Adipose tissue (tissue), 3 donors: ENCODE measurements at regions not wholly inside any gene's neighbourhood (a gene's known extent, or its start where the extent isn't known, plus 50 kb on each side); places are given as distances from the start of the nearest gene placed in this dataset.

Experiments used
- H3K27ac ChIP-seq: one replicate; pipeline ENCODE4 v1.5.1; 2013; ENCODE audit warnings: low read depth, low read length
- WGBS, 3 donors: extraction: QIAGEN DNeasy Blood & Tissue Kit; methylation state at CpG; one replicate each; pipeline ENCODE4 v1.1.7; 2013; 5-methylcytosine and 5-hydroxymethylcytosine counted together
- donor health status: healthy with polysubstance abuse.
- donor health status: Bipolar disorder and iron deficiency.
- donor health status: healthy.

- 61 to 63% (median 62%) methylated on average over 5 of the region's 5 CpGs for WGBS, 3 donors
- no peak overlapping the region for H3K27ac ChIP-seq
Measured at GRCh38 chr5:4233671-4234070, 638.0 kb downstream of the IRX1 start.

GRCh38 chr5:4243479-4244264 is 648.0 kb downstream of the IRX1 start:
- 63 to 69% (median 64%) methylated on average over 9 of the region's 9 CpGs for WGBS, 3 donors
- no peak overlapping the region for H3K27ac ChIP-seq

- H3K27ac ChIP-seq = no peak overlapping the region
- 50 to 74% (median 73%) methylated on average over 9 of the region's 9 CpGs for WGBS, 3 donors
Measured at GRCh38 chr5:4244306-4244705, 648.7 kb downstream of the IRX1 start.

- H3K27ac ChIP-seq = no peak overlapping the region
- 65 to 80% (median 80%) methylated on average over 2 of the region's 2 CpGs for WGBS, 3 donors
Measured at GRCh38 chr5:4245076-4245475, 649.4 kb downstream of the IRX1 start.

GRCh38 chr5:4245511-4245910 is 649.9 kb downstream of the IRX1 start:
- 72 to 91% (median 88%) methylated on average over 10 of the region's 10 CpGs for WGBS, 3 donors

GRCh38 chr5:4246447-4246846 is 650.8 kb downstream of the IRX1 start:
- no peak overlapping the region for H3K27ac ChIP-seq
- 76 to 83% (median 77%) methylated on average over 2 of the region's 2 CpGs for WGBS, 3 donors

More at GRCh38 chr5:4245511-4245910, 649.9 kb downstream of the IRX1 start:
- H3K27ac ChIP-seq = no peak overlapping the region

GRCh38 chr5:4250254-4250653 is 654.6 kb downstream of the IRX1 start:
- 76 to 93% (median 89%) methylated on average over 4 of the region's 4 CpGs for WGBS, 3 donors
- no peak overlapping the region for H3K27ac ChIP-seq

GRCh38 chr5:4252385-4252784 is 656.8 kb downstream of the IRX1 start:
- 53 to 74% (median 69%) methylated on average over 4 of the region's 4 CpGs for WGBS, 3 donors
- H3K27ac ChIP-seq = no peak overlapping the region

GRCh38 chr5:4254736-4255135 is 659.1 kb downstream of the IRX1 start:
- WGBS, 3 donors = 85 to 95% (median 93%) methylated on average over 6 of the region's 6 CpGs

GRCh38 chr5:4255441-4255840 is 659.8 kb downstream of the IRX1 start:
- WGBS, 3 donors = 34 to 80% (median 77%) methylated on average over 4 of the region's 4 CpGs
- H3K27ac ChIP-seq = no peak overlapping the region

More at GRCh38 chr5:4254736-4255135, 659.1 kb downstream of the IRX1 start:
- no peak overlapping the region for H3K27ac ChIP-seq

GRCh38 chr5:4258170-4258569 is 662.5 kb downstream of the IRX1 start:
- H3K27ac ChIP-seq = no peak overlapping the region
- 77 to 88% (median 87%) methylated on average over 4 of the region's 4 CpGs for WGBS, 3 donors

- WGBS, 3 donors = 78 to 89% (median 80%) methylated on average over 2 of the region's 2 CpGs
Measured at GRCh38 chr5:4271193-4271592, 675.6 kb downstream of the IRX1 start.

GRCh38 chr5:4275232-4275631 is 679.6 kb downstream of the IRX1 start:
- 48 to 59% (median 51%) methylated on average over 8 of the region's 8 CpGs for WGBS, 3 donors
- no peak overlapping the region for H3K27ac ChIP-seq

More at GRCh38 chr5:4271193-4271592, 675.6 kb downstream of the IRX1 start:
- H3K27ac ChIP-seq = no peak overlapping the region

GRCh38 chr5:4294878-4295277 is 699.2 kb downstream of the IRX1 start:
- H3K27ac ChIP-seq = no peak overlapping the region
- 80 to 92% (median 84%) methylated on average over 9 of the region's 9 CpGs for WGBS, 3 donors

GRCh38 chr5:4295663-4296339 is 700.2 kb downstream of the IRX1 start:
- 21 to 33% (median 31%) methylated on average over 13 of the region's 13 CpGs for WGBS, 3 donors
- no peak overlapping the region for H3K27ac ChIP-seq

GRCh38 chr5:4306057-4306456 is 710.4 kb downstream of the IRX1 start:
- H3K27ac ChIP-seq = no peak overlapping the region
- WGBS, 3 donors = 70 to 81% (median 77%) methylated on average over 4 of the region's 4 CpGs

- H3K27ac ChIP-seq = no peak overlapping the region
- WGBS, 3 donors = 47 to 76% (median 56%) methylated on average over 7 of the region's 7 CpGs
Measured at GRCh38 chr5:4309026-4309425, 713.4 kb downstream of the IRX1 start.

GRCh38 chr5:4313138-4313537 is 717.5 kb downstream of the IRX1 start:
- no peak overlapping the region for H3K27ac ChIP-seq
- 53 to 70% (median 55%) methylated on average over 5 of the region's 5 CpGs for WGBS, 3 donors

- H3K27ac ChIP-seq = no peak overlapping the region
- WGBS, 3 donors = 76 to 85% (median 83%) methylated on average over 16 of the region's 16 CpGs
Measured at GRCh38 chr5:4319478-4320128, 724.0 kb downstream of the IRX1 start.
